WTC11 (cell line): ENCODE measurements at regions not wholly inside any gene's neighbourhood (a gene's known extent, or its start where the extent isn't known, plus 50 kb on each side); places are given as distances from the start of the nearest gene placed in this dataset.

Experiments
- CTCF ChIP-seq: fragments of 200-600 bp; IDR thresholded peaks from 2 replicates; pipeline ENCODE4 v1.8.0; 2022; ENCODE audit warnings: antibody characterized with exemption
- ESRRA ChIP-seq: sonication (generic); formaldehyde crosslinking; IDR thresholded peaks from 2 replicates; pipeline ENCODE4 v1.8.1; 2022; ENCODE audit warnings: mild to moderate bottlenecking, missing genetic modification reagents, borderline replicate concordance
- JUN ChIP-seq: sonication (generic); formaldehyde crosslinking; IDR thresholded peaks from 2 replicates; pipeline ENCODE4 v1.8.0; 2023; ENCODE audit warnings: mild to moderate bottlenecking, missing genetic modification reagents
- NR2C2 ChIP-seq: sonication (generic); formaldehyde crosslinking; IDR thresholded peaks from 2 replicates; pipeline ENCODE4 v1.8.0; 2022; ENCODE audit warnings: mild to moderate bottlenecking, missing genetic modification reagents
- SP1 ChIP-seq: sonication (generic); formaldehyde crosslinking; conservative IDR thresholded peaks from 2 replicates; pipeline ENCODE4 v1.8.1; 2022; ENCODE audit warnings: missing genetic modification reagents
- ZNF232 ChIP-seq: sonication (generic); formaldehyde crosslinking; IDR thresholded peaks from 2 replicates; pipeline ENCODE4 v1.8.0; 2022; ENCODE audit warnings: mild to moderate bottlenecking, missing genetic modification reagents

GRCh38 chr10:3500408-3500856 lies 284.6 kb downstream of the KLF6 start:
- TF ChIP-seq CTCF (no peak), SP1 (no peak), ESRRA (CRISPR knock-in tag) (no peak), ZNF232 (CRISPR knock-in tag) (no peak), JUN (CRISPR knock-in tag) (no peak), NR2C2 (no peak)
